Esophagus mucosa (tissue), 1 donor: ENCODE measurements at regions not wholly inside any gene's neighbourhood (a gene's known extent, or its start where the extent isn't known, plus 50 kb on each side); places are given as distances from the start of the nearest gene placed in this dataset.

Experiments used
- ATAC-seq: fragments of 200-7000 bp; cut with Tn5 transposase; one replicate; pipeline ENCODE4 v1.9.1; 2020
- donor health status: DM: yes; HTN: yes; CAD: no.

DNA sequence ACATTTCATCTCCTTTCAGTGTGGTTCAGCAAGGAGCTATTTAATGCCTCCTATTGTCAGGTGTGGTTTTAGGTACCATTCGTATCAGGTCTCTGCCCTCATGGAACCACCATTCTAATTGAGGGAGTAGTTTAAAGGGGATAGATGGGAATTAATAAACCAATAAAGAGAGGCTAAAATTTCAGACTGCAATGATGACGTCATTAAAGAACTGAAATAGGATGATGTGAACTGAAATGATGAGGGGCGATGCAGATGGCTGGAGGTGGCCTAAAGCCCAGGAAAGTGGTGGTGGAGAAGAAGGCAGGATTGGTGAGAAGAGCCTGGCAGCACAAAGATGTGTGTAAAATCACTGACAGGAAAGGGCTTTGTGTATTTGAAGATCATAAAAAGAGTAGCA lies 148.9 kb upstream of the RBFOX1 start:
- no peak for ATAC-seq

DNA sequence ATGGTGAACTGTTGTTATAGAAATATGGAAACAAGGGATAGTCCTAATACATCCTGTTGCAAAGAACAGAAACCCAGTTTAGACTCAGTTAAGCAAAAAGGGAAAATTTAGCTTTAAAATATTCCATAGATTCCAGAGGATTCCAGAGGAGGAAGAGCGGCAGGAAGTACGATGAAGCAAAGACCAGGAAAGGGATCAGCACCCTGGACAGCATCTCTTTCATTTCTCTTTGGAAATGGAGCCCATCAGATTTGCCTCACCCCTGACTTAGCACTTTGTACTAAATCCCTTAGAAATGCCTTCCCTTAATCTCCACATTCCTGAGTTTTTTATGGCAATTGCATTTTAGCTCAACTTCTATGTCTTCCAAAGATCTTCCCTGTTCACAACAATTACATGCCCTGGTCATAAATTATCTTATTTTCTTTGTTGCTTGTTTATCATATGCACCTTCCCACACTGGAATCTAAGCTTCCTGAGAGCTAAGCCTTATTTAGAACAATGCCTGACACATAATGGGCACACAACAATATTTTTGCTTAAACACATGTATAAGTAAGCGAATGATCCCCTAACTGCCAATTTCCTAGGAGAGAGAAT lies 150.0 kb upstream of the RBFOX1 start:
- no peak for ATAC-seq

GRCh38 chr16:7177875-7178274 lies 154.8 kb upstream of the RBFOX1 start:
- ATAC-seq = no peak

DNA sequence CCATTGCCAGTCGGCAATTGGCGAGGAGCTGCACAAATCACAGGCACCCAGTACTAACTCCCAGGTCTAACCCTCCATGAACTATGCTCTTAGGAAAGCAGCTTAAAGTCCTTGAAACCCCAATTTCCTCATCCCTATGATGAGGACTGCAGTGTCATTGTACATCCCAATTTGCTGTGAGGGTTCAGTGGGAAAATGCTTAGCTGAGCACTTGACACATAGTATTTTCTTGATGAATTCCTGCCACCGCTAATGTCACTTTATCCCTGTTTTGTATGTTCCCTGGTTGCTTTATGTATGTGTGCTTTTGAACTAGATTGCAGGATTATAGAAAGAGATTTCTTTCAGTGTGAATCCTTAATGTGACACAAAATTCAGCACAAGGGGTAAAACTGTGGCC lies 161.5 kb upstream of the RBFOX1 start:
- ATAC-seq = no peak

GRCh38 chr16:7167626-7168025 lies 165.0 kb upstream of the RBFOX1 start:
- no peak for ATAC-seq

DNA sequence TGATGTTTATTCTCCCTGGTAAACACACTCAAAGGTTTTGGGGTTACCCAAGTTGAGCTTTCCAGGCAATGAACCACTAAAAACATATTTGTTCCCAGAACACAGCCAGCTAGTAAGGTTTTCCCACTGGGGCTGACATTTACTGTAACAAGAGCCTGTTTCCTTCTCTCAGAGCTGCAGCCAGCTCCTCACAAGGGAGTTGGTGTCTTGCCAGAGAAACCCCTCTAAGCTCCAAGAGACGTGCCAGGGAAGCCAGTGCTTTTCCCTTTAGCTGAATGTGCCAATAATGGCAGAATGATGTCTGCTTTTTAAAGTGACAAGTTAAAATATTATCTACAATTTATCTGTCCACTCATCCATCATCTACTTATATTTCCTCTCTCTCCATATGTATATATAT lies 170.8 kb upstream of the RBFOX1 start:
- ATAC-seq = no peak

GRCh38 chr16:7160093-7160492 lies 172.6 kb upstream of the RBFOX1 start:
- no peak for ATAC-seq

DNA sequence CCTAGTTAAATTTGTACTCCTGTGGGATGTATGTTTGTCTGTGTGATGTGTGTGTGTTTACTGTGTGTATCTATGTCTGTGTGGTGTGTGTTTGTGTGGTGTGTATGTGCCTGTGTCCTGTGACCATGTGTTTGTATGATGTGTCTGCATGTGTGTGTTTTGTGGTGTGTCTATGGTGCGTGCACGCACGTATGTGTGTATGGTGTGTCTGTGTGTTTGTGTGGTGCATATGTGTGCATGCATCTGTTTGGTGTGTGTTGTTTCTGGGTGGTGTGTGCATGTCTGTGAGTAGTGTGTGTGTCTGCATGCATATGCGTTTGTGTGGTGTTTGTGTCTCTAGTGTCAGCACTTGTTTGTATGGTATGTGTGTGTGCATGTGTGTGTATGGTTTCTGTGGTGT lies 174.2 kb upstream of the RBFOX1 start:
- ATAC-seq = no peak

GRCh38 chr16:7150230-7150629 lies 182.4 kb upstream of the RBFOX1 start:
- no peak for ATAC-seq

DNA sequence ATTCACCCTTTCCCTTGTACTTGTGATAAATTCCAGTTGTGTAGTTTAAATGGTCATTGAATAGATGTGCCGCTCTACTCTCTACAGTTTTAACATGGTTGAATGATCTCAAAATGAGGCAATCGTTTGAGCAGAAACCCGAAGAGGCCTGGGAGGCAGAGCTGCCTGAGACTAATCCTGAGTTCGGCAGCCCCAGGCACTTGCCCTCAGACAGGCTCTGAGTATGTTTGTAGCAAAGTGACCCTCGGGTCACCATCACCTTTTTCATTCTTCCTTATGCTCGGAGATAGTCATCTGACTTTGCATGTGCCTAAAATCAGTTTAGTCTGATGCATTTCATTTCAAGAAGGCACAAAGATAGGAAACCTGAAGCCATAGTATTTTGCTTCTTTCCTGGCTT lies 184.0 kb upstream of the RBFOX1 start:
- no peak for ATAC-seq

DNA sequence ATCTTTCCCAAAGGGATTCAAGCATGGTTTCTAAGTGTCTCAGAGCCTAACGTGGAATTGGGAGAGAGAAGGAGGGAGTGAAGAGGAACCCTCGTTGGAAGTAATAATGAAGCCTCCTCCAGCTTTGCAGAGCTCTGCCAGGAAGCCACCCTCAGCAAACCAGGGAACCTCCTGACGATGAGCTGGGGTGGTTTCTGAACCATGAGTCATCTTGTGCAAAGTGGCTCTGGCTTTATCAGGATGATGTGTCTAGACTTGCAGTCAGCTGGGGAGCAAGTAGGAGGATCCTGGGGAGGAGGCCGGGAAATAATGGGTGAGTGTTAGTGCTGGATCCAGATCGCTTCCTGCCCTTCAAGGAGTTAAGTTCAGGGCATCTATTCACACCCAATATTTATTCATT lies 191.7 kb upstream of the RBFOX1 start:
- peak; percentile 92 for ATAC-seq

DNA sequence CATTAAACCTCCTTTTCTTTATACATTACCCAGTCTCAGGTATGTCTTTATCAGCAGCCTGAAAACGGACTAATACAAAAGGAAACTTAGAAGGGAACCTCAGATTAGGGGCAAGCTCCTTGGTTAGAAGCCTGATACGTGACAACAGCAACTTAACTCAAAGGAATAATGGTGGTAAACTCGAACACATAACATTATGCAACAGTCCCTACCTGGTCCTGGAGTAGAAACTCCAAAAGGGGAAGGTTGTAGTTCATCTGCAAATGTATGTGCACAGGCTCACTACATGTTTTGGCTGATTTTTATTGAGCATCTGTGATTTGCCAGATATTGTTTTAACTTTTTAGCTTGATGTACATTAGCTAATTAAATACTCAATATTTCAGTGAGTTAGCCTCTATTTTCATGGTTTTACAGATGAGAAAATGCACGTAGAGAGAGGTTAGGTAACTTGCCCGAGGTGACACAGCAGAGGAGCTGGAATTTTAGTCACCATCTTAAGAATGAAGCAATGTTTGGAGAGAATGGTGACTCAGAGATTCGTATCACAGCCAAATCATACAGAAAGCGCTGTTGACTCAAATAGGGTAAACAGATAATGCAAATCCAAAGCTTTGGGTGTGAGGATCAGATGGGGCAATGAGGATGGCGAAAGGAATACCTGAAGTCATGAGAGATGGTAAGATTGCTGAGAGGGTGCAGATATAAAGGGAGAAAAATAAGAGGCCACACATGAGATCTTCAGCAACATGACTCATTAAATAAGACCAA lies 194.9 kb upstream of the RBFOX1 start:
- peak; percentile 89 for ATAC-seq

GRCh38 chr16:7132465-7132864 lies 200.2 kb upstream of the RBFOX1 start:
- no peak for ATAC-seq

DNA sequence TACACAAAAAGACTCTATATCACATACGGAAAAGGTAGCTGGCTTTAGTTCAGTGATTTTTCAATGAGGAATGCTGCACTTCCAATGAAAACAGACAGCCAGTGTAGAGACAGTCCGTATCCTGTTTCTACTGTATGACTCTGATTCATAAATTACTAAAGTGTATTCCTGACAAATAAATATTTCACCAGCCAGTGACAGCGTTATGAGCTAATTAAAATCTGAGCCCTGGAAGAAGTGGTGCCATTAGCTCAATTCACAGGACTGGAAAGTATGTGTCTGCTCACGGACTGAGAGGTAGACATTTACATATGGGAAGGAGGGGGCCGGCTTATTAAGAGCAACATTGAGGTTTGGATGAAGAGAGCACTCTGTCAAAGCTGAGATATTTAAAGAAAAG lies 207.9 kb upstream of the RBFOX1 start:
- ATAC-seq = no peak

DNA sequence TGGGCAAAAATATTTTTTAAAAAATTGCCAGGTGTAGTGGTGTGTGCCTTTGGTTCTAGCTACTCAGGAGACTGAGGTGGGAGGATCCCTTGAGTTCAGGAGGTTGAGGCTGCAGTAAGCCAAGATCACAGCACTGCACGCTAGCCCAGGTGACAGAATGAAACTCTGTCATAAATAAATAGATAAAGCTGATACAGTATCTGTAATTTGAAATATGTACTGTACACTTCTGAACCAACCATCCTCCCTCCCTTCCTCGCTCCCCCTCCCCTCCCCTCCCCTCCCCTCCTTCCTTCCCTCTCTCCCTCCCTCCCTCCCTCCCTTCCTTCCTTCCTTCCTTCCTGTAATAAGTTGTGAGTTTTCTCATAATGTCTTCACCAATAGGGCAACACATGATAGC lies 208.4 kb upstream of the RBFOX1 start:
- no peak for ATAC-seq

GRCh38 chr16:7116734-7117133 lies 215.9 kb upstream of the RBFOX1 start:
- no peak for ATAC-seq

DNA sequence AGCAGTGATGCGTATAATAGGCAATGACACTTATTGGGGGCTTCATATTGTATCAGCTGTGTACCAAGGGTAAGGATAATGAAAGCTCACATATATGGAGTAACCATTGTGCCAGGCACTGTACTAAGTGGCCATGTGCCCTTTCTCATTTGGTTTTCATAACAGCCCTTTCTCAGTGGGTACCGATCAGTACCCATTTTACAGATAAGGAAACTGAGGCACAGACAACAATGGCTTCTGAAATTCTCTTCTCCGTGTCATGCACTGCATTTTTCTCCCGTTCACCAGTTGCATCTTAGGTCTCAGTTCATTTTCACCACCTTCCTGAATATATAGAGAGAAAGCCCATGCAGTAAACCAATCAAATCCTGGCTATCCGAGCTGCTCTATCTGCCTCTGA lies 216.7 kb upstream of the RBFOX1 start:
- no peak for ATAC-seq

DNA sequence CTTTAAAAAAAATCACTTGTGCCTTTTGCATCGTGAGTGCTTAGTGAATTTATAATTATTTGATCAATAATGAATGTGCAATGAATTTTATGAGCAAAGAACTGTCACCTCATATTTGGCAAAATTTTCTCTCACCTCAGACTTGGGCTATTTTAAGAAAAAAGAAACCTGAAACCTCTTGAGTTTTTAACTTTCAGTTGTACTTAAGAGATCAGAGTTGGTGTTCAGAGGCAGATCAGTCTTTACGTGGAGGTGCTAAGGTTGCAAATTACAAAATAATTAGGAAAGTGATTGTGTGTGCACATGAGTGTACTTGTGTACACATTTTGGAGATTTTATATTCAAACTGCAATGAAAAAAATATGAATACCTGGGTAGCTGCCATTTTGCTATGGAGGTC lies 218.7 kb upstream of the RBFOX1 start:
- no peak for ATAC-seq

GRCh38 chr16:7113395-7113794 lies 219.2 kb upstream of the RBFOX1 start:
- no peak for ATAC-seq

DNA sequence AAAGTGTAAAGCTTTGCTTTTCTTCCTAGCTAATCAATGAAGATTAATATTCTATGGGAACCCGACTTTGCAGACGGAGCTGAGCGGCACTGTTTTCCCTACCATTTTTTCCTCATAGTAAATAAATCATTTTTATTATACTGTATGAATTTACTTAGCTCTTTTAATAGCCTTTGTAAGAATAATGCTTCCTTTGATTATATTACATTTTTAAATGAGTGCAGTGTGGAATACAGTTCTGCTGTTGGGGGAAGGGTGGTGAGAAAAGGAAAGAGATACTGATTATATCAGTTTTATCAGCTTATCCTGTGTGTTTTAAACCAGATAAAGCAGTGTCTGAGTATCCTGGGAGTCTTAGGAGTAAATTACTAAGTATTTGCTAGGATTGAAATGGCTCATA lies 221.4 kb upstream of the RBFOX1 start:
- ATAC-seq = no peak

DNA sequence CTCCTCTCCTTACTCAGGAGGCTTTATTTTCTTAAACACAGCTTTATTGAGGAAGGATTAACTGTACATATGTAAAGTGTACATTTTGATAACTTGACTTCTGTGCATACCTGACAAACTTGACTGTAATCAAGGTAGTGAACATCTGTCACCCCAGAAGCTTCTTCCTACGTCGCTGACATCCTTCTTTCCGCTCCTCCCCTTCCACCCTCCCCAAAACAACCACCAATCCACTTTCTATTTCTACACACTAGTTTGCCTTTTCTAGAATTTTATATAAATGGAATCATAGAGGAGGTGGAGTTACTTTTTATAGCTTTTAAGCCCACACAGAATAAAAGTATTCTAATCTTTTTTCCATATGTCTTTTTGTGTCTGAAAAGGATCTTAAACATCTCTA lies 225.2 kb upstream of the RBFOX1 start:
- ATAC-seq = no peak

DNA sequence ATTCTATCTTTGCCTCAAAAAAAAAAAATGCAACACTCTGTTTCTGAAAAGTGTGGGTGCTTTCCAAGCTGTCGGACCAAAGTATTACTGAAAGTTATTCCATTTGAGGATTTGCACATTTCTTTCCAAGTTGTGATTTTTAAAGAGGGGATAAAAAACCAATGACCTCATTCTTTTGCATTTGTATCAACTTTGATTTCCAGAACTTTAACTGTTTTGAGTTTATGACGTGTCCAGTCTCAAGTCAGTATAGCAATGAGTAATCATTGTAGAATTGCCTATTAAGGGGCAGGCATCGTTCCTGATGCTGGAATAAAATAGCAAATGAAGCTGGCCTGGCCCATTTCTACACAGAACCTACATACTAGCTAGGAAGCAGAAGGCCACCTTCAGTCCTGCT lies 229.6 kb upstream of the RBFOX1 start:
- ATAC-seq = no peak

DNA sequence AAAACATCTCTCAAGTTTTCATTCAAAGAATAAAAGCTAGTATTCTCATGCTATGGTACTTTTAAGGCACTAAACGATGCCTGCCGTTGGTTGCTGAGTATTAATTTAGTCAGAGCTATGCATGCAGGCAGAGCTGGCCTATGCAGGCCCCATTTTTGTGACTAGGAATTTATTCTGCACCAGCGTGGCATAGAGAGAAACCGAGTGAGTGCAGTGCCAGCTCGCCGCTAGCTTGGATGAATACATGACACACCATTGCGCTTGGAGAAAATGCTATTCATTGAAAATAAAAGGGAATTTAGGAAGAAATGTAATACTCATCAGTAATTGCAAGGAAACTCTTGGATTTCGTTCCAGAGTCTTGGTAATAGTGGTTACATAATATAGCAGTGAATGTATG lies 231.6 kb upstream of the RBFOX1 start:
- no peak for ATAC-seq

GRCh38 chr16:7097518-7097917 lies 235.1 kb upstream of the RBFOX1 start:
- ATAC-seq = no peak

DNA sequence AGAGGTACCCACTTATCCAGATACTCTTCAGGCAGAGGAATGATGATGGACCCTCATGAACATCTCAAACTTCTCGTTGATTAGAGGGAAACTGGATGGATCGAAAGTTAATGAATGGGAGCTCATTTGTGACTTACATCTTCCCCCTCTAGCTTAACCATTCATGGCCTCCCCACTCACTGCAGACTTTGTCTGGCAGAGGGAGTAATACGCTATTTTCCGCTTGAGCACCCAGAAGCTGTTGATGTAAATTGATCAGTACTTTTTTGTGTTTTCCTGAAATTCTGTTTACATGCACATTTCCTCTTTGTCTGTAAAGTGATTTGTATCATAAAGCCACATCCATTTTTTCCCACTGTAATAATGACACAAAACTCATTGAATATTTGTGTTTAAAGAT lies 239.1 kb upstream of the RBFOX1 start:
- no peak for ATAC-seq
